CD1c-positive myeloid dendritic cell (primary cell): ENCODE measurements at regions not wholly inside any gene's neighbourhood (a gene's known extent, or its start where the extent isn't known, plus 50 kb on each side); places are given as distances from the start of the nearest gene placed in this dataset.
"Not testable (repeated sequence)": the region's sequence is repeated elsewhere in the genome, so short reads cannot be mapped to it uniquely, and the experiment has no call there.

Experiments
- DNase-seq: peaks from one replicate; pipeline ENCODE4 v3.0.0-alpha.2; 2016; ENCODE audit errors: extremely low spot score

- DNase-seq, result no peak
Observed at GRCh38 chr1:80211691-80212380, 1205.3 kb upstream of the ADGRL4 start.

GRCh38 chr1:80202118-80202517 lies 1195.6 kb upstream of the ADGRL4 start:
- DNase-seq, result no peak

DNA sequence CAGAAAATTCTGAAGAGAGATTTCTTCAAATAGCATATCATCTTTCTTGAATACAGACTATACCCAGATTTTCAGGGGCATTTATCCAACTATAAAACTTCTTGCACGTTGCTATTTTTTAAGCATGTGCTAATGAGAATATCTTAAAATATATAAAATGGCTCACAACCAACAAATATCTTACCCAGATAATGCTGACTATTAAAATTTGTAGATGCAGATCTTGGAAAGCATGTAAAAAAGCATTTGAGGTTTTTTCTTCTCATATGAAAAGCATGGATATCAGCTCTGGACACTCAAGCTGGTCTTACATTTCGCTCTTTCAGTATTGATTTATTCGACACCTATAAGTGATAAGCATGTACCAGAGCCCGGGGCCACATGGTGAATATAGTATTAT lies 1187.7 kb upstream of the ADGRL4 start:
- DNase-seq, result no peak

DNA sequence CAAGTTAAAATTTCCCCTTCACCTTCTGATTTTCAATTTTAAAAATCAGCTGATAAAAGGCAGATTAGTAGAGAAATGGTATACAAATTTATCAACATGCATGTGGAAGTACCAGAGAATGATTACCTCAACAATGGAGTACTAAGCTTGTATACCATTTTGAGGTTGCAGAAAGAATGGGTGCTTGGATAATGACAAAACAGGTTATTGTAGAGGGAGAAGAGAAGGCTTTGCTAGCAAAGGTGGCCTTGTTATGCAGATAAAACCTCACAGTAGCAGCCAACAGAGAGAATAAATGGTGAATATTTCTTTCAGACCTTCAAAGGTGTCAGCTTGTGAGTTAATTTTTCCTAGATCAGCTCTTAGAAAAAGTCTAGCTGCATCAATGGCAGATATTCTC lies 1174.9 kb upstream of the ADGRL4 start:
- no peak for DNase-seq

- no peak for DNase-seq
Observed at GRCh38 chr1:80171631-80172030, 1165.1 kb upstream of the ADGRL4 start.

GRCh38 chr1:80170811-80171485 lies 1164.4 kb upstream of the ADGRL4 start:
- no peak for DNase-seq

- DNase-seq, result no peak
Observed at GRCh38 chr1:80164150-80164549, 1157.6 kb upstream of the ADGRL4 start.

DNA sequence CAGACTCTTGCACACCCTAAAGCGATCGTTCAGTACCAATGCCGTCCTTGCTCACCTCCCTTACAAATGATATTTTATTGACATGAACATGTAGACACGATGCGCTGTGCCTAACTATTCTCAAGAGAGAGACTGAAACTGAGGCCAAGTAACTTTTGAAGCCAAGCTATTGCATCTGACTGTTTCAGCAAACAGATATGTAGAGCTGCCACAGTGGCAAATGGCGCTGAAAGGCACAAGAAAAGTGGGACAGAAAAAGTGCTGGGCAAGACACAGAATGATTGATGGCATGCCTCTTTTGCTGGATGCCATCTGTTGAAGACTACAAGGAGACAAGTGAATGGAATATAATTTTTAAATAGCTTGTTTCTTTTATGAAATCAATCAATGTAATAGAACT lies 1157.2 kb upstream of the ADGRL4 start:
- no peak for DNase-seq

DNA sequence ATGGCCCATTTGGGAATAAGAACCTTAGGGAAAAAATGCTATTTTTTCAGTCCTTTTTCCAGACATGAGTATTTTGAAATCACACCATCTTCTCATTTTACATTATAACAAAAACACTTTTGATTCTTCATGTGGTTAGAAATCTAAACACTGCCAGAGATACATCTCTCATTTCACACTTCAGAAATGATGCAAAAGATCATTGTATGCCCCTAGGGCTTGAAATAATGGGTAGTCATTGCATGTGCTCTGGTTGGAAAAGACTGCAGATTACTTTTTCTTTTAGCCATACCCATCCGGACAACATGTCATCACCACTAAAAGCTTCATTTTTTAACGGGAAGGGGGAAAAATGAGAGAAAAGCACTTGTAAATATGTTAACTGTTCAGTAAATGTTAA lies 1152.2 kb upstream of the ADGRL4 start:
- no peak for DNase-seq

- DNase-seq, result no peak
Observed at GRCh38 chr1:80158266-80158665, 1151.7 kb upstream of the ADGRL4 start.

DNA sequence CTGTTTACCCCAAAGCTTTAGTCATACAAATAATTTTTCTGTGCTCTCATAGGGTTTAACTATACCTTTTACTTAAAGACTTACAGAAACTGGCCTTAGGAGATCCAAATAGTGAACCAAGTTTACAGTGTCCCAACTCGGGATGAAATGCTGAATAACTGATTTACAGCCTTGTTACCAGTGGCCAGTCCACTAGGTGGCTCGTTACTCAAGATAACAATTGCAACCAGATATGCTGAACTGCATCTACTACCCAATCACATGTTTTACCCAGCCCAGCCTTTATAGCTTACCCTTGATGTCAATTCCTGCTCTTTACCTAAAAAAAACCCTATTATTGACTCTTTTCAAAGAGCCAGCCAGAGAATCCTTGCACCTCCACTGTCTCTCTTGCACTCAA lies 1148.8 kb upstream of the ADGRL4 start:
- DNase-seq, result no peak

DNA sequence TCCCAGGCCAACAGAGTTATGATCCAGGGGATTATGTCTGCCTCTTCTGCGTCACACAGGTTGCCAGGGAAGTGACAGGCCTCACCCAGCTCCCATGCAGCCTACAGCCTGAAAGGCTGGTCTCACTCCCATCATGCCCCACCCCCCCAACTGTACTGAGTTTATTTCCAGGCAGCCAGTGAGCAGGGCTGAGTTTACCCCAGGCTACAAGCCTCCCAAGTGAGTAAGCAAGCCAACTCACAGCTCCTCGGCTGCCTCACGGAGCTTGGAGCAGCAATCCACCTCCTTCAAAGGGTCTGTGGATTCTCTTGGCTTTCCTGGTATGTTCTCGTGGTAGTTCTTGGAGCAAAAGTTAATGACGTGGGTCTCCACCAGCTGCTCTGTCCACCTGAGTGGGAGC lies 1147.6 kb upstream of the ADGRL4 start:
- no peak for DNase-seq

DNA sequence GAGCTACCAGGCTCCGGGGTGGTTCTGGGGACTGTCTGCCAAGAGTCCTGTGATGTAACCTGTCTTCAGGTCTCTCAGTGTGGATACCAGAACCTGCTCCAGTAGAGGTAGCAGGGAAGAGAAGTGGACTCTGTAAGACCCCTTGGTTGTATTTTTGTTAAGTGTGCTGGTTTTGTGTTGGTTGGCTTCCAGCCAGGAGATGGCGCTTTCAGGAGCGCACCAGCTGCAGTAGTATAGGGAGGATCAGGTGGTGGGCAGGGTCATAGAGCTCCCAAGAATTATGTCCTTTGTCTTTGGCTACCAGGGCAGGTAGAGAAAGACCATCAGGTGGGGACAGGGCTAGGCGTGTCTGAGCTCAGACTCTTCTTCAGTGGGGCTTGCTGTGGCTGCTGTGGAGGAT lies 1147.2 kb upstream of the ADGRL4 start:
- DNase-seq, result no peak

- no peak for DNase-seq
Observed at GRCh38 chr1:80143361-80143760, 1136.8 kb upstream of the ADGRL4 start.

- not testable (repeated sequence) for DNase-seq
Observed at GRCh38 chr1:80137946-80138602, 1131.5 kb upstream of the ADGRL4 start.

- no peak for DNase-seq
Observed at GRCh38 chr1:80113168-80114038, 1106.9 kb upstream of the ADGRL4 start.

DNA sequence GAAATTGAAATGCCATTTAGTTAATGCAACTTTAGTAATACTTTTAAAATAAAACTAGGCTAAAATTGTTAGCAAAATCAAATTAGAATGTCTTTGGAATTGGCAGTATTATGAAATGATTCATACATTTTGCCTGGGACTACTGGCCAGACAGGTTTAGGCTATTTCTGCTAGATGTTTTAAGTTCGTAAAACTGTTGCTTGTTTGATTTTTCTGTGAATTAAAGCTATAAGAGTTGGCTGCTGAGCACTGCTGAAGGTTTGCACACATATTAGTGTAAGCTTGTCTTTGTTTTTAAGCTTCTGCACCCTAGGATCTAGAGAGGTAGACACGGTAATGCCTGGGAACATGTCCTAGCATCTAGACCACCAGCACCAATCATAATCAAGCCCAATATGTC lies 1094.6 kb upstream of the ADGRL4 start:
- DNase-seq, result no peak

DNA sequence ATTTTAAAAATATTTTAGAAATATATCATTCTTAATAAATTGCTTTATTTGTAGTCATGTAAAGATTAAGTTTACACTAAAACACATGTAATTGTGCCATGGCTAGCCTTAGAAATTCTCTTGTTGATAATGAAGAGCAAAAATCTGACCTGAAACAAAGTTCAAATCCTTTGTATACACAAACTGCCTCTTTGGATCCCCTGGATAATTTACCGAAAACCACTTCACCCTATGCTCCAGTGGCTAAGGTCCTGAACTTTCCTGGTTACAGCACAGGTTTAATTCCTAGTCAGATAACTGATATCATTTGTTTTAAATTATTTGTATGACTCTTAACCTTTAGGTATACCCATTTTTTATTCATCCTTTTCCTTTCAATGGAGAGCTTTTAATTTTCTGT lies 1093.2 kb upstream of the ADGRL4 start:
- DNase-seq, result no peak

- DNase-seq, result no peak
Observed at GRCh38 chr1:80085067-80085466, 1078.5 kb upstream of the ADGRL4 start.

DNA sequence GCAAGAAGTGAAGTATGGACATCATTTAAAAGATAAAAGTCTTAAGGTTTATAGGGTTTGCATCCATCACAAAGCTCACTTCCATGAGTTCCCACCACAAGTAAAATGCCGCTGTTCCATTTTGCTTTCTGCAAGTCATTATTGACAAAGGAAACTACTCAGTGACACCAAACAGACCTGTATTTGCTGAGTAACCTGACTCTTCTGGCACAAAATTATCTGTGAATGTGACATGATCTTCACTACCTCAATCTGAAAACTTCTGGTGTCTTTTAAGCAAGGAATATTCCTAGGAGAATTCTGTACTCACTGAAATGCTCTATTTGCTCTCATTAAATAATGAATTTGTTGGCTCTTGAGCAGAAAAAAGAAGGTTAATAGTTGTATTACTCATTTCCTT lies 1077.4 kb upstream of the ADGRL4 start:
- no peak for DNase-seq

DNA sequence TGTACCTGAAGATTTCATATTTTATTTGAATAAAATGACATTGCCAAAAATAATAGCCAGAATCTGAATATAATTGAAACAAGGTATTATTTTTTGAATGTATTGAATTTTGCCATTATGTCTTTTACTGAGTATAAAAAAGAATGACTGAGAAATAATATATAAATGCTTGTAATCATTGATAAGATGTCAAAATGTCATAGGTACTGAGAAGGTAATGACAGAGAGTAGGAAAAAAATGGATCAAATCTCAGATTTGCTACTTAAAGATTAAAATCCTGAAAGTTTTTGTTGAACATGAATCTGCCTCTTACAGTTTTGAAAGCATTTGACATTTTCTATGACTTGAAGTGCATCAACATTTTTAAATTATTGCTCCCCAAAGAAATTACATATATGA lies 1069.9 kb upstream of the ADGRL4 start:
- DNase-seq, result no peak

DNA sequence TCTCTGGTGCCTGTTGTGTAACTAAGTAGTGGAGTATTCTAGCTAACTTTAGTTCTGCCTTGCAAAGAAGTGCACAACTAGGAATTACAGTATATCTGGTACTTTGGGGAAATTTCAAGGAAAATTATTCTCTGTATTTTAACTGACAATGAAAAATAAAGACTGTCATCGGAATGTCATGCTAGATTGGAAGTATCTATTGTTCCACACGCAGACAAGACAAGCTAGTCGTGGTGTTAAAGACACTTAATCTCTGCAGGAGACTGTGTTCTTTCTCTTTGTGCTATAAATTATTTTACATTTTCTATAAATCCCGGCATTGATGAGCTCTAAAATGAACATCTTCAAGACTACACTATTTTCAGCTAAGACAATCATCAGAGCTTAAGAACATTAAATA lies 1068.8 kb upstream of the ADGRL4 start:
- DNase-seq, result no peak
